ENCODE measurements at regions not wholly inside any gene's neighbourhood (a gene's known extent, or its start where the extent isn't known, plus 50 kb on each side); places are given as distances from the start of the nearest gene placed in this dataset.

- no peak for DNase-seq (ENCODE audit: low read depth in 1 of 2, low spot score in 1 of 2)
- no peak overlapping the region for H3K4me3 ChIP-seq (replicated peaks; ENCODE audit: insufficient read depth, low read length)
- TF ChIP-seq CTCF (IDR thresholded peaks at IDR 0.05; ENCODE audit: insufficient read depth, low read length) (no peak), GABPA (IDR thresholded peaks at IDR 0.05; ENCODE audit: low read depth) (no peak), POLR2AphosphoS5 (IDR thresholded peaks at IDR 0.05; ENCODE audit: low read depth) (no peak), SPI1 (IDR thresholded peaks at IDR 0.05; ENCODE audit: borderline replicate concordance, low read depth) (no peak), REST (IDR thresholded peaks at IDR 0.05; ENCODE audit: insufficient replicate concordance, low read depth) (no peak)
- H3K27me3 ChIP-seq (ENCODE audit: insufficient read depth, poor library complexity, severe bottlenecking): no peaks in the 10 kb centered on the region
- H3K27ac ChIP-seq (replicated peaks): no peak overlapping the region
These were observed 125.0 kb downstream of the SPCS3 start for GRCh38 chr4:176444741-176445140.

GRCh38 chr4:176448761-176449160 lies 129.0 kb downstream of the SPCS3 start:
- Histone ChIP-seq H3K4me3 (replicated peaks; ENCODE audit: insufficient read depth, low read length) (no peak overlapping the region), H3K27me3 (ENCODE audit: insufficient read depth, poor library complexity, severe bottlenecking) (no peaks in the 10 kb centered on the region), H3K27ac (replicated peaks) (no peak overlapping the region)
- DNase-seq (ENCODE audit: low read depth in 1 of 2, low spot score in 1 of 2): no peak
- no peak for TF ChIP-seq GABPA (IDR thresholded peaks at IDR 0.05; ENCODE audit: low read depth)
- TF ChIP-seq SPI1 (IDR thresholded peaks at IDR 0.05; ENCODE audit: borderline replicate concordance, low read depth): no peak
- no peak for TF ChIP-seq CTCF (IDR thresholded peaks at IDR 0.05; ENCODE audit: insufficient read depth, low read length)
- TF ChIP-seq REST (IDR thresholded peaks at IDR 0.05; ENCODE audit: insufficient replicate concordance, low read depth): no peak
- no peak for TF ChIP-seq POLR2AphosphoS5 (IDR thresholded peaks at IDR 0.05; ENCODE audit: low read depth)

- Histone ChIP-seq H3K4me3 (replicated peaks; ENCODE audit: insufficient read depth, low read length) (no peak overlapping the region), H3K27ac (replicated peaks) (no peak overlapping the region), H3K27me3 (ENCODE audit: insufficient read depth, poor library complexity, severe bottlenecking) (no peaks in the 10 kb centered on the region)
- TF ChIP-seq SPI1 (IDR thresholded peaks at IDR 0.05; ENCODE audit: borderline replicate concordance, low read depth): no peak
- no peak for TF ChIP-seq CTCF (IDR thresholded peaks at IDR 0.05; ENCODE audit: insufficient read depth, low read length)
- no peak for TF ChIP-seq GABPA (IDR thresholded peaks at IDR 0.05; ENCODE audit: low read depth)
- TF ChIP-seq REST (IDR thresholded peaks at IDR 0.05; ENCODE audit: insufficient replicate concordance, low read depth): no peak
- no peak for TF ChIP-seq POLR2AphosphoS5 (IDR thresholded peaks at IDR 0.05; ENCODE audit: low read depth)
- DNase-seq (ENCODE audit: low read depth in 1 of 2, low spot score in 1 of 2): no peak
These were observed 131.7 kb downstream of the SPCS3 start for GRCh38 chr4:176451443-176451842.
